Activated CD4-positive, alpha-beta T cell treated with anti-CD3 and anti-CD28 coated beads, Interleukin-2, amount 10 ng/mL, durations not matched to agents 24 days and 14 days (primary cell): ENCODE measurements at regions not wholly inside any gene's neighbourhood (a gene's known extent, or its start where the extent isn't known, plus 50 kb on each side); places are given as distances from the start of the nearest gene placed in this dataset.

Experiments used
- DNase-seq: peaks from one replicate; pipeline ENCODE4 v3.0.0; 2022
- H3K27ac Mint-ChIP-seq: one replicate; pipeline ENCODE4 v1.8.0; 2022; ENCODE audit warnings: mild to moderate bottlenecking, mixed read lengths
- H3K27me3 Mint-ChIP-seq: one replicate; pipeline ENCODE4 v1.8.0; 2022; ENCODE audit warnings: mixed read lengths
- H3K36me3 Mint-ChIP-seq: one replicate; pipeline ENCODE4 v1.8.0; 2022; ENCODE audit warnings: low read depth, mild to moderate bottlenecking, mixed read lengths
- H3K4me1 Mint-ChIP-seq: one replicate; pipeline ENCODE4 v1.8.0; 2021; ENCODE audit warnings: mixed read lengths
- H3K4me3 Mint-ChIP-seq: one replicate; pipeline ENCODE4 v1.8.0; 2022; ENCODE audit warnings: mild to moderate bottlenecking, moderate library complexity, mixed read lengths
- H3K9me3 Mint-ChIP-seq: one replicate; pipeline ENCODE4 v1.8.0; 2021; ENCODE audit warnings: mixed read lengths
- intact Hi-C: fragments of 100-400 bp; cut with micrococcal nuclease; formaldehyde crosslinking; loops from one replicate; pipeline ENCODE4 v1.15.1; 2023

DNA sequence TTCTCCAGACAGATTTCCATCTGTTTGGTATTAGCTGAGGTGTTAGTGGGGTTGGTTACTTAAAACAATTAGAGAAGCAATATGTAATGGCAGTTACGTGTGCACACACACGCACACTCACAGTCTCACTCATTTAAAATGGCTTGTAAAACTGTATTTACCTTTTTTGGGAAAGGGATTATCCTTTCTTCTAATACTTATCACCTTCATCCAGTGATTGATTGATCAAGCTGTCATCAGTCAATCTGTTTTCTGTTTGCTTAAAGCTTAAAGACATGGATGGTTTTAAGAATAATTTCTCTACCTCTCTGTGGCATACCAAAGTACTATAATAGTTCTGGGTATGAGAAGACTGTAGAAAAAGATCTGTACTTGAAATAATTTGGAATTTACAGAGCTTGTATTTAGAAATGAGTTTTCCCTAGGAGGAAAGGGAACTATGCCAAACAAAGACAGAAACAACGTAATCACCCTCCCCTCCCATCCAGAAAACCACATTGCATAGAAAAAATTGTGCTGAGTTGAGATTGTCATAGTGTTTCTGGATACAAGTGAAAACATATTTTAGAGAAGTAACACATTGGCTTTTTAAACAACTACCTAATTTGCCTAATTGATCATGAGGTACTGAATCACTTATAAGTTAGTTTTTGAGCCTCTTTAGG is 455.8 kb downstream of the PCNX1 start:
- Mint-ChIP-seq H3K27me3 (no peaks in the 10 kb centered on the region), H3K36me3 (peaks cover 43% of the 10 kb centered on the region), H3K9me3 (peaks cover 11% of the 10 kb centered on the region), H3K27ac (no peak overlapping the region), H3K4me1 (peaks cover 37% of the 10 kb centered on the region), H3K4me3 (no peak overlapping the region)
- no peak for DNase-seq
- intact Hi-C loops = no loop called here

DNA sequence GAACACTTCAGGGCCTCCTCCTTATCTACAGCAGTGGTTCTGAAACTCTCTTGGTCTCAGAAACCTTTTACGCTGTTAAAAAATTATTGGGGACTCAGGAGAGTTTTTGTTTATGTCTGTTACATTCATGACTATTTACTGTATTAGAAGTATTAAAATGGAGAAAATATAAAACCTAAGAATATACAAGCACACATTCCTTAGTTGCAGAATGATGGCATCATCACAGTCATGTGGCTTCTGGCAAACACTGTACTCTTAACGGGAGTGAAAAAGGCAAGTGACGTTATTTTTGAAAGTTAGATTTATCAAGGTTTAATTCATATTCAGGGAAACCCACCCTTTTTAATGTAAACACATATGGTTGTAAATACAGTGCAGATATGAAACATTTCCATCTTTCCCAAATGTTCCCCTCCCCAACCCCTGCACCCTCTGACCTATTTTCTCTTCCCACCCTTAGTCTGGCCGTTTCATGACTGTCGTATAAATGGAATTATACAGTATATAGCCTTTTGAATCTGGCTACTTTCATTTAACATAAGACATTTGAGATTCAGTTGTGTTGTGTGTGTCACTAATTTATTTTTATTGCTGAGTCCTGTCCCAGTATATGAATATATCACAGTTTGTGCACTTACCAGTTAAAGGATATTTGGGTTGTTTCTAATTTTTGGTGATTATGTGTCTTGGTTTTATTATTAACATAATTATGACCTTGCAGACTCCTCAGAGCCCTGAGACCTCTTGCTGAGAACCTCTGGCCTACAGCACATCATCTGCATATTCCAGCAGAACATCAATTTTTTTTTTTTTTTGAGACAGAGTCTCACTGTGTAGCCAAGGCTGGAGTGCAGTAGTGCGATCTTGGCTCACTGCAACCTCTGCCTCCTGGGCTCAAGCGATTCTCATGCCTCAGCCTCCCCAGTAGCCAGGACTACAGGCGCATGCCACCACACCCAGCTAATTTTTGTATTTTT is 457.0 kb downstream of the PCNX1 start:
- Mint-ChIP-seq H3K9me3 (peaks cover 5% of the 10 kb centered on the region), H3K27me3 (no peaks in the 10 kb centered on the region), H3K4me3 (no peak overlapping the region), H3K27ac (no peak overlapping the region), H3K36me3 (peaks cover 32% of the 10 kb centered on the region), H3K4me1 (peaks cover 25% of the 10 kb centered on the region)
- DNase-seq = no peak
- intact Hi-C loops = no loop called here

DNA sequence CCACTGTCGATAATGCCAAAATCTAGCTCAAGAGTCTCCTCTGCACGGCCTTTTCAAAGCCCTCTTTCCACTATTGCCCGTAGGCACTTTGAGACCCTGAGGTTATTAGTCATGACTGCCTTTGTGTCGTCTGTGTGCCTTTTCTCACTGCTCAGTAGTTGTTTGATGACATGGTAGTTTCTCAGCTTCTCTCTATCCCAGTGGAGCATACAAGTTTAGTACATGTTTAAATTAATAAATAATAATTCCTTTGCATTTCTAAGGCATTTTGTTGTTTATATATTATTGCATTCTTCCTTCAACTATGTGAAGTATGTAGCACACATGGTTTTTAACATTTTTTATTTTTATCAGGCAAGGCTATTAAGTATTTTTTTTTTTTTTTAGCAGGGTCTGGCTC is 458.1 kb downstream of the PCNX1 start:
- no peaks in the 10 kb centered on the region for H3K9me3 Mint-ChIP-seq
- no peak overlapping the region for H3K27ac Mint-ChIP-seq
- peaks cover 18% of the 10 kb centered on the region for H3K4me1 Mint-ChIP-seq
- no peak for DNase-seq
- H3K4me3 Mint-ChIP-seq = no peak overlapping the region
- peaks cover 24% of the 10 kb centered on the region for H3K36me3 Mint-ChIP-seq
- H3K27me3 Mint-ChIP-seq = no peaks in the 10 kb centered on the region
- intact Hi-C loops = no loop called here

DNA sequence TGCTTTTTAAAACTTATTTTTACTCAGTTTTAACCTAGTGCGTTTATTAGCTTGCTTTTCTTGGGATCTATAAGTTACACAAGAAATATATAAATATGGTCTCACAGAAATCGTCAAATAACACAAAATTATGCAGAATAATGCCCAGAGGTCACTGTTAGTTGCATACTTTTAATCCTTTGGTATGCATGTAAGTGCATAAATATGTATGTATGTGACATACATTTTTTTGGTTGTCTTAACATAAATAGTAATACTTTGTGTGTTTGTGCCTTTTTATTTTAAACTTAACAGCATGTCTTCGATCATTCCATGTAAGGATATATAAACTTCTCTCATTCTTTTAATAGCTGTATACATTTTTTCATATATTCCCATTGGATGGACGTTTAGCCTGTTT is 459.6 kb downstream of the PCNX1 start:
- intact Hi-C loops = no loop called here
- no peaks in the 10 kb centered on the region for H3K27me3 Mint-ChIP-seq
- H3K4me1 Mint-ChIP-seq = peaks cover 22% of the 10 kb centered on the region
- no peak overlapping the region for H3K4me3 Mint-ChIP-seq
- H3K27ac Mint-ChIP-seq = no peak overlapping the region
- DNase-seq = no peak
- H3K36me3 Mint-ChIP-seq = peaks cover 18% of the 10 kb centered on the region
- no peaks in the 10 kb centered on the region for H3K9me3 Mint-ChIP-seq

DNA sequence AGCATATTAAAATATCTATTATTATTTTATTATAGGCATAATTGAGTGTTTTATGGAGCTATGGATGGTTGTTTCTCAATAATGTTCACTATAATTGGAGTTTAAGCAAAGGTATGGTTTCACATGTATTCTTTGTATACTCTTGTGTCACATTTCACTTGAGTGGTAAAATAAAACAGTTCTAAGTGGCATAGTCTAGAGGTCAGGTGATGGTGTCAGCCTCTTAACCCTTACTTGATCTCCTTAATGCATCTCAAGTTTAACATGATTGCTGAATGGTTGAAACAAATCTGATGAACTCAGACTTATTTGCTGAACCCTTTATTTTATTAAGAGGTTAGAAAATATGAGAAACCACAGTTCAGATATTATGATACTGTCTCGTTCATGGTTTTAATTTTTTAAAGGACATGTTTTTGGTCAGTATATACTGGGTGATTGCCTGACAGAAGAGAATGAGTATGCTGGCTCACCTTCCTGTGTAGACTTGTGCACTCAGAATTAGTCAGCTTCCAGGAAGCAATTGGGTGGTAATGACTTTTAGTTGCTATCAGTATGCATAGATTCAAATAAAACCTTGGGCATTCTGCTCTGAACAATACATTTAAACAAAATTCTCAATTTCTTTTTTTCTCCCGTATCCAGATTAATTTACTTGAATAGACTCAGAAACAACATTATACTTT is 464.6 kb downstream of the PCNX1 start:
- Mint-ChIP-seq H3K27me3 (no peaks in the 10 kb centered on the region), H3K9me3 (peaks cover 5% of the 10 kb centered on the region), H3K36me3 (peaks cover 25% of the 10 kb centered on the region), H3K4me3 (peak overlapping the region; percentile 46), H3K27ac (peak overlapping the region; percentile 50), H3K4me1 (peaks cover 20% of the 10 kb centered on the region)
- intact Hi-C loops = loop anchor here (2.0 to 5.0 kb wide), 2 partner anchors 27 to 40 kb away; no protein-coding TSS in a partner anchor
- peak; percentile 62 for DNase-seq

DNA sequence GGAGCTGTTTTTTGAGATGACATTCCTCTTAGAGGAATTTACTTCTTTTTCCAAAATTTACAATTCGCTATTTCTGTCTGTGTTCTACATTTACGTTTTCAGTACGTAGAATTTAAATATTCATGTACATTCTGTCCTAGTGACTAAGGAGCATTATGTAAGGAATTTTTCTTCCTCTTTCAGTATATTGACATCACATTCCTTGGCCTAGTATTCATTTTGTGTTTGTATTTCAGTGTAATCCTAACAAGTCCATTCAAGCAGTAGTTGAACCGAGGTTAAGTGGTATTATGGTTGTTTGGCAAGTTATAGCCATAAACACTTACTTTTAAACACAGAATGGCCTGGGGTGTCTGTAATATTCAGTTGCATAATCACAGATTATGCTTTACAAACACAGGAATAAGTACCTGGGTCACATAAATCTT is 465.2 kb downstream of the PCNX1 start:
- Mint-ChIP-seq H3K4me3 (peak overlapping the region; percentile 46), H3K9me3 (peaks cover 5% of the 10 kb centered on the region), H3K27me3 (no peaks in the 10 kb centered on the region), H3K27ac (peak overlapping the region; percentile 50), H3K36me3 (peaks cover 25% of the 10 kb centered on the region), H3K4me1 (peaks cover 20% of the 10 kb centered on the region)
- no peak for DNase-seq
- intact Hi-C loops = loop anchor here (2.0 to 5.0 kb wide), 2 partner anchors 26 to 40 kb away; no protein-coding TSS in a partner anchor

DNA sequence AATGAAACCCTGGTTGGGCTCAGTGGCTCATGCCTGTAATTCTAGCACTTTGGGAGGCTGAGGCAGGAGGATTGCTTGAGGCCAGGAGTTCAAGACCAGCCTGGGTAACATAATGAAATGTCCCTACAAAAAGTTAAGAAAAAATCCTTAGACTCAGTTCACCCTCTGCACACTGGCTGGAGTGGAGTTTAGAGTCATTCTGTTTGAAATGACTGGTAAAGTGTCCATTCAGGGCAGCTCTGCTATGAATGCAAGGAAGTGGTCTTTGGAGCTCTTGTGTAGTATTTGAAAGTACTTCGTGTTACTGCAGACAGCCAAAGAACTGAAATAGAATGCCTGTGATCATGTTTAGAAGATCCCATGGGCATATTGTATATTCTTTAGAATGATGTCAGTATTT is 466.5 kb downstream of the PCNX1 start:
- Mint-ChIP-seq H3K27ac (no peak overlapping the region), H3K4me1 (peaks cover 32% of the 10 kb centered on the region), H3K27me3 (no peaks in the 10 kb centered on the region), H3K4me3 (no peak overlapping the region), H3K36me3 (peaks cover 34% of the 10 kb centered on the region), H3K9me3 (peaks cover 15% of the 10 kb centered on the region)
- intact Hi-C loops = loop anchor here (2.0 to 5.0 kb wide), 2 partner anchors 25 to 41 kb away; no protein-coding TSS in a partner anchor
- DNase-seq = peak; percentile 50

DNA sequence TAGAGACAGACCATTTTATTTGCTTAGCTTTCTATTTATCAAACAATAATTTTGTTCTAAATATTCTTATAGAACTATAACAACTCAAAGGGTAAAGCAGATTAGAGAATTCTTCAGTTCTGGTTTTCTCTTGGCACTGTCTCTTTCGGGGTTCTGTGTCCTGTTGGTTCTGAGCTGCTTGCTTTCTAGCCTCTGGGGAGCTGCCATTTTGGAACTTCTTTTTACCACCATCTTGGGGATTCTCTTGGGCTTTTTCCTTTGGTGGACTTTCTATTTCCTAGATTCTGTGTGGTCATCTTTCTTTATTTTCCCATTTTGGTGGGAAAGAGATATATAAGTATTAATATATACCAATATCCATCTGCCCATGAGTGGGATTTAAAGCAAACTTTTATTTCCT is 467.7 kb downstream of the PCNX1 start:
- Mint-ChIP-seq H3K36me3 (peaks cover 41% of the 10 kb centered on the region), H3K27me3 (no peaks in the 10 kb centered on the region), H3K27ac (no peak overlapping the region), H3K9me3 (peaks cover 15% of the 10 kb centered on the region), H3K4me1 (peaks cover 34% of the 10 kb centered on the region), H3K4me3 (no peak overlapping the region)
- no peak for DNase-seq
- intact Hi-C loops = loop anchor here (5.0 kb wide), 1 partner anchor 43 kb away; no protein-coding TSS in a partner anchor

DNA sequence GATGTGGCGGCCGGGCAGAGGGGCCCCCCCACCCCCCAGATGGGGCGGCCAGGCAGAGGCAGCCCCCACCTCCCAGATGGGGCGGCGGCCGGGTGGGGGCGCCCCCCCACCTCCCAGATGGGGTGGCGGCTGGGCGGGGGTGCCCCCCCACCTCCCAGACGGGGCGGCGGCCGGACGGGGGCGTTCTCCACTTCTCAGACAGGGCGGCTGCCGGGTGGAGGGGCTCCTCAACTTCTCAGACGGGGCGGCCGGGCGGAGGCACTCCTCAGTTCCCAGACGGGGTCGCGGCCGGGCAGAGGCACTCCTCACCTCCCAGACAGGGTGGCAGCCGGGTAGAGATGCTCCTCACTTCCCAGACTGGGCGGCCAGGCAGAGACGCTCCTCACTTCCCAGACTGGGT is 469.8 kb downstream of the PCNX1 start:
- intact Hi-C loops = no loop called here
- Mint-ChIP-seq H3K27me3 (no peaks in the 10 kb centered on the region), H3K27ac (no peak overlapping the region), H3K9me3 (peaks cover 15% of the 10 kb centered on the region), H3K4me3 (no peak overlapping the region), H3K4me1 (peaks cover 25% of the 10 kb centered on the region), H3K36me3 (peaks cover 47% of the 10 kb centered on the region)
- DNase-seq = no peak

DNA sequence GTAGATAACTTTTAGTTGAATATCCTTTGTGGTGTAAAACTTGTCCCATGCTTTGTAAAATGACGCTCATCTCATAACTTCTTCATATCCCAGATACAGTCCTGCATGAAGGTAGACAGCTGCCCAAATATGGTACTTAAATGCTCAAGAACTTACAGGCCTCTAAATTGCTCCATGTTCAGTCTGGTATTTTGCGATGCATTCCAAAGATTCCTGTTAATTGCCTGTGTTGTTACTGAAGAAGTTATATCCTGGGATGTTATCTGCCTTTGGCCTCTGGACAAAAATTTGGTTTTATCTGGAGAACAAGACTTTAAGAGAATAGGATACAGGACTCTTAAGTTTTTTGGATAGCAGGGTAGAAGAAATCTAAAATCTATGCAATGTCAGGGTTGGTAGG is 473.0 kb downstream of the PCNX1 start:
- Mint-ChIP-seq H3K4me1 (peaks cover 25% of the 10 kb centered on the region), H3K27me3 (no peaks in the 10 kb centered on the region), H3K36me3 (peaks cover 45% of the 10 kb centered on the region), H3K9me3 (peaks cover 10% of the 10 kb centered on the region), H3K27ac (no peak overlapping the region), H3K4me3 (no peak overlapping the region)
- peak; percentile 26 for DNase-seq
- intact Hi-C loops = no loop called here

DNA sequence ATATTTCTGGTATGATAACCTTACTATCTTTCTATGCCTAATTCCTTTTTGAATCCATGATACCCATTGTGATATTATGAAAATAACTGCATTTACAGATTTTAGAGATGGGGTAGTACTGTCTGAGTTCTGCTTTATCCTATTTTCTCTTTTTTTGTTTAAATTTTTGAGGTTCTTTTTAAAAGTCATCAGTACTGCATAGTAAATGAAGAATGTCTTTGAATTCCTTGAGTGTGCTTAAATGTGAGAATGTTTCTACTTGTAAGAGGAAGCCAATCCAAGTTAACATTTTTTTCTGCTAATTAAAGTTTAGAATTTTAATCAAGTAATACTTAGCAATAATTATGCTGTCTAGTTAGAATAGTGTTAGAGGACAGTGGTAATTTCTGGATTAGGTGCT is 474.6 kb downstream of the PCNX1 start:
- DNase-seq = no peak
- Mint-ChIP-seq H3K27me3 (no peaks in the 10 kb centered on the region), H3K27ac (no peak overlapping the region), H3K9me3 (peaks cover 10% of the 10 kb centered on the region), H3K4me1 (peaks cover 25% of the 10 kb centered on the region), H3K4me3 (no peak overlapping the region), H3K36me3 (peaks cover 42% of the 10 kb centered on the region)
- intact Hi-C loops = no loop called here

DNA sequence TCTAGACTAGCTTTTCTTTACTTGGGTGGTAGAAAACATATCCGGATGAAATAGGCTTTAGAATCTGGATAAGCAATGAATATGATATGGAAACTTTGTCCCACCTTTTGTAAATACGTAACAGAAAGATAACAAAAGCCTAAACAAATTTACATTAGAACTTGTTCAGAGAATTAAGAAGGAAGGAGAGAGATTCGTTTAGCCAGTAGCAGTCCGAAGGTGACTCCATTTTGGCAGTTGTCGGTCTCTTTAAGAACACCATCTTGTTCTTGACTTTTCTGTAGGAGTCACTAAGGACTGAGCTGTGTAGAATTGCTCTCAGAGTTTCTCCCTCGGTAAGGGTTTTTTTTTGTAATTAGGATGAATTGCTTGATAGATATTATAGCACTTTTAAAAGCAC is 475.1 kb downstream of the PCNX1 start:
- no peak for DNase-seq
- H3K4me3 Mint-ChIP-seq = no peak overlapping the region
- H3K36me3 Mint-ChIP-seq = peaks cover 41% of the 10 kb centered on the region
- H3K27me3 Mint-ChIP-seq = no peaks in the 10 kb centered on the region
- intact Hi-C loops = no loop called here
- peaks cover 25% of the 10 kb centered on the region for H3K4me1 Mint-ChIP-seq
- peaks cover 10% of the 10 kb centered on the region for H3K9me3 Mint-ChIP-seq
- H3K27ac Mint-ChIP-seq = no peak overlapping the region

DNA sequence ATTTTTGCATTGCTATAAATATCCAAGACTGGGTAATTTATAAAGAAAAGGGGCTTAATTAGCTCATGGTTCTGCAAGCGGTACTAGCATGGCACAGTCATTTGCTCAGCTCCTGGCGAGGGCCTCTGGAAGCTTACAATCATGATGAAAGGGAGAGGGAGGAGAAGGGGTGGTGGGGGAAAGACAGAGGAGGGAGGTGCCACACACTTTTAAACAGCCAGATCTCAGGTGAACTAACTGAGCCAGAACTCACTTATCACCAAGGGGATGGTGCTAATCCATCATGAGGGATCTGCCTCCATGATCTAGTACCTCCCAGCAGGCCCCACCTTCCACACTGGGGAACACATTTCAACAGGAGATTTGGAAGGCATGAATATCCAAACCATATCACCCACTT is 476.3 kb downstream of the PCNX1 start:
- peaks cover 19% of the 10 kb centered on the region for H3K4me1 Mint-ChIP-seq

More for the DNA sequence above, 476.3 kb downstream of the PCNX1 start:
- Mint-ChIP-seq H3K9me3 (no peaks in the 10 kb centered on the region), H3K4me3 (no peak overlapping the region), H3K27ac (no peak overlapping the region), H3K36me3 (peaks cover 30% of the 10 kb centered on the region), H3K27me3 (no peaks in the 10 kb centered on the region)
- intact Hi-C loops = no loop called here
- peak; percentile 24 for DNase-seq
